HK-2 (cell line): ENCODE measurements at regions not wholly inside any gene's neighbourhood (a gene's known extent, or its start where the extent isn't known, plus 50 kb on each side); places are given as distances from the start of the nearest gene placed in this dataset.
"Not testable (repeated sequence)": the region's sequence is repeated elsewhere in the genome, so short reads cannot be mapped to it uniquely, and the experiment has no call there.

Experiments
- DNase-seq: peaks from one replicate; pipeline ENCODE4 v3.0.0-alpha.2; 2018; ENCODE audit not compliant: unreplicated experiment

DNA sequence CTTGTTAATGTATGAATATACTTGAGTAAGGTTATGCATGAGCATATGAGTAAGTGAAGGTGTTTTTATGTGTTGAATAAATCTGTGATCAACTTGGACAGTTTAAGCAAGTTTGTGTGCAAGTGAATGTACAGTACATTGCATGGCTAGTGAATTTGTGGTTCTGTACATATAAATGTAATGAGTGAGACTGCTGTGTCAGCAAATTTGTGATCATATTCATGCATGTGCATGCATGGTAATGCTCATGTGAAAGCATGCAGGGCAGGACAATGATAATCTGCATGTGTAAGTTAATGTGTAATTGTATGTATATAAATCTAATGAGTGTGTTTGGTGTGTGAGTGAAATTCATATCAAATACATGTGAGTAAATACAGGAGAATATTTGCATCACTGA is 188.5 kb downstream of the PWWP3B start:
- DNase-seq, result no peak

- no peak for DNase-seq
Observed at GRCh38 chrX:106363214-106363613, 195.1 kb downstream of the PWWP3B start.

DNA sequence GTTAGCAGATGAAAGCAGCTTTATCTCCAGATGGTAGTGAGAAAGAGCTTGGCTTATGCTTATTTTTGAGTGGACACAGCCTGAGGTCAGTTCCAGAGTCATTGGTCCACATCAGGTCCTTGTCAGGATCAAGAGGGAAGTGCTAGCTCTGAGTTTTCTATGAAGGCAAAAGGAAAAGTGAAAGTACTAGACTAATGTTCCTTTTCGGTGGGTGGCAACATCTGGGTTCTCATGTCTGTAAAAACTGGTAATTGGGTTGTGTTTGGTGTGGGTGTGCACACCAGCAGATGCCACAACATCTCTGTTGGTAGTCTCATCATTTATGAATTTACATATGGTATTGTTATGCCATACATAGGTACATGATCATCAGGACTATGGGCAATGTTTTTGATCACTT is 210.5 kb downstream of the PWWP3B start:
- DNase-seq, result no peak

DNA sequence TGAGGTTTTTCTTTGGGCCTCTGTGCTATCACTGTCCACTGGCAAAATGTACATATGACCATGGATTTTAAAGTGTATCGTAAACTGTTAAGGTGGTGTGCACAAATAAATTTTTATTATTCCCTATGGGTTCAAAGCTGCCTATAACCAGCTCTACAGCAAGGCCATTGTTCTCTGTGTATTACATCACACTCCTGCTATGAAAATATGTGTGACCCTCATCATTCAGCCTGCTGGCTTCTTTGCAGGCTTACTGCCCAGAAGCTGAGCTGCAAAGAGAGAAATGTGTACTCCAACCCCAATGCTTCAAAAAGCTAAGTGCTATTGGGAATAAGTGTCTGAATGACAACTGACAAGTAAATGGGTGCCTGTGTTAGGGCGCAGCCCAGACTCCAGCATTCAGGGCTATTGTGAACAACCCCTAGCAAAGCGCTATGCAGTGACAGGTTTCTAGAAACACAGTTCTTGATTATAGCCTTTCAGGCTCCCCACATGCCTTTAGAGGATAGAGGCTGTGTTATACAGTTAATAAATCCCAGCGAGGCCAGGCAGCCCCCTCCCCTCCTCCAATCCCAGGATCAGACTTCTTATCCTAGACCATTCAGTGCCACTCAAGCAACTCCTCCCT is 220.4 kb upstream of the RADX start:
- DNase-seq, result no peak

GRCh38 chrX:106392346-106392745 is 219.4 kb upstream of the RADX start:
- DNase-seq, result no peak

GRCh38 chrX:106397788-106398538 is 213.8 kb upstream of the RADX start:
- DNase-seq, result no peak

- no peak for DNase-seq
Observed at GRCh38 chrX:106401965-106402559, 209.7 kb upstream of the RADX start.

DNA sequence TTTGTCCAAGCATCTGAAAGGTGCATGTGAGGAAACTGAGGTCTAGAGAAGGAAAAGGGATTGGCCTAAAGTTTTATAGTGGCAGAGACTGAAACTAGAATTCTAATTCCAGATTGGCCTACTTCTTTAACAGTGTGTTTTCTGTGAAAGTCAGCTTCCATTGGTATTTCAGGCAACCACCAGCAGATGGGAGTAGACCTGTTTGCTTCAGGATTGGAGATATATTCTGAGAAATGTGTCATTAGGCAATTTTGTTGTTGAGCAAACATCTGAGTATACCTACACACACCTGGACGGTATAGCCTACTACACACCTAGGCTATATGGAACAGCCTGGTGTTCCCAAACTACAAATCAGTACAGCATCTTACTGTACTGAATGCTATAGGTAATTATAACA is 207.3 kb upstream of the RADX start:
- no peak for DNase-seq

GRCh38 chrX:106415276-106415895 is 196.4 kb upstream of the RADX start:
- DNase-seq, result no peak

DNA sequence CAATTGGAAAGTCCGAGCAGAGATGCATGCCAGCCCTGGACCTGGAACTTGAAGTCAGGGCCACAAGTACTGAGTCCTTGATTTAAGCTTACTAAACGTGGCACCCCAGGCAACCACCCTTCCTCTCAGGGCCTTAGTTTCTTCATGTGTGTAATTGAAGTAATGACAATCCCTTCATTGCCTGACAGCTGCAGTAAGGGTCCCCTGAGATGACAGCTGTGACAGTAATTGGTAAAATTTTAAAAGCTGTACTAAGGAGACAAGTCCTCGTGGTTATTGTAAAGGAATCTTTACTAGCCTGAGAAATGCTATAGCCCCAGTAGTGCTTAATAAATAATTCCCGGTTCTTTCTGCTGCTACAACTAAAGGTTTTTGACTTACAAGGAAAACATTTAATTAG is 175.1 kb upstream of the RADX start:
- no peak for DNase-seq

DNA sequence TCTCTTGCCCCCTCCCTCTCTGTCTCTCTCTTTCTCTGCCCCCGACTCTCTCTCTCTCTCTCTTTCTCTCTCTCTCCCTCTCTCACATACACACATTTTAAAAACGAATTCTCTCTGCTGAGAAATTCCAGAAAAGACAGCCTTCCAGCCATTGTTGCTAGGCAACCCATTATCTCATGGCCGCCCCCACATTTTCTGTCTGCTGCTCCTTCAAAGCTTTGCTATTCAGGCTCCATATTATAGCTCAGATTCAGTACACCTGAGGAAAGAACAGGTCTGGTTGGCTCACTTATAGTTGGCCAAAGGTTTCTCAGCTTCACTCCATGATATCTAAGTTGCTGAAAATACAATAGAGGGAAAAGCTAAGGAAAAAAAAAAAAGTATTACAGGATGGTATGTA is 174.4 kb upstream of the RADX start:
- no peak for DNase-seq

DNA sequence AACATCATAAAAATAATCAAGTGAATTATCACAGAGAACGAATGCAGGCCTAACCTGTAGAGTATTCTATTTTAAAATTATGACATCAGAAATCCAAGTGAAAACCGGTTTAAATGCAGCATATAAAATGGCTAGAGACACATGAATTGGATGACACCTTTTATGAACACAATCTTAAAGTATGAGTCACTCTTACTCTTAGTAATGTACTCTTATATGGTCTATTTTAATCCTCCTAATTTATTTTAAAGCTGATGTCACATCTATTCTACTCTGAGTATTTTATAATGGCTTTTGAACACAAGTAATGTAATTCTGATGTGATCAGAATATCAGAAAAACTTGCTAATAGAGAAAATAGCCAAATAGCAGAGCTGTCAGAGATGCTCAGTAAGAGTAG is 161.4 kb upstream of the RADX start:
- DNase-seq, result no peak

DNA sequence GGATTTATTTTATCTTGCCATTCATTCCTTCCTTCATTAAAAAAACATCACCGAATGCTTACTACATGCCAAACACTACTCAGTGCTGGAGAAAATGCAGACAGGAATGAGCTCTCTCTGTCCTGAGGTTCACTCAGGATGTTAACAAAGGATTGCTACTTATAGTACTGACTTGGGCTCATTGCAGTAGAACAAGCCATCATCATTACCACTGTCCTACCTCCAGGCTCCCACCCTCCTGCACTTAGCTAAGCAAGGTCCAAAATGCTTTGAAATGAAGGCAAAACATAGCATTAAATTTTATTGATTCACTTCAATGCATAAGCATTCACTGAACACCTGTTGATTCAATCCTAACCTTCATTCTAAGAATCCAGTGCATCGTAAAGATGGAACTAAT is 159.8 kb upstream of the RADX start:
- DNase-seq, result no peak

- no peak for DNase-seq
Observed at GRCh38 chrX:106454991-106455390, 156.8 kb upstream of the RADX start.

DNA sequence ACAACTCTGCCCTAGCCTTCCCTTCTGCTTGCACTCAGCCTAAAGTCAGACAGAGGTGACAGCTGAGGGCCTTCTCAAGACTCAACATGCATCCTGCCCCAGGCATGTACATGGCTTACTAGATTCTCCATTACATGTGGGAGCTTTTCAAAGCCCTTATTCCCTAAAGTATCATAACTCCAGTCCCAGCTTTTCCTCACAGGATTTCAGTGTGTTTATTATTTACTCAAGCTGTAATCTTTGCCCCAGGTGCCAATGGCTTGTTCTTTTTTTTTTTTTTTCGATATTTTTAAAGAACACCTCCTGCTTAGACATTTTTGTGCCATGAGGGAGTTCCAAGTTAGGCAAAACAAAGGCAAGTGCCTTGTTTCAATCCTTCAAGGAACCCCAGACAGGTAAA is 154.0 kb upstream of the RADX start:
- DNase-seq, result no peak

- no peak for DNase-seq
Observed at GRCh38 chrX:106467422-106467821, 144.4 kb upstream of the RADX start.

DNA sequence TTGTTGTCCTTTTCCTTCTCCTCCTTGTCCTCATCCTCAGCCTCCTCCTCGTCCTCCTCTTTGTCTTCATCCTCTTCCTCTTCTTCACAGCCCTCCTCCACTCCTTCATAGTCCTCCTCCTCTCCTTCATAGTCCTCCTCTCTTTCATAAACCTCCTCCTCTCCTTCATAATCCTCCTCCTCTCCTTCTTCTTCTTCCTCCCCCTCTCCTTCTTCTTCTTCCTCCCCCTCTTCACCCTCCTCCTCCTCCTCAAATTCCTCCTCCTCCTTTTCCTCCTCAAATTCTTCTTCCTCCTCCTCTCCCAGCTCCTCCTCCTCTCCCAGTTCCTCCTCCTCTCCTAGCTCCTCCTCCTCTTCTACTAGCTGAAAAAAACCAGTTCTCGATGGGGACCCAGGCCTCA is 143.8 kb upstream of the RADX start:
- DNase-seq, result no peak

GRCh38 chrX:106468433-106468832 is 143.3 kb upstream of the RADX start:
- no peak for DNase-seq

GRCh38 chrX:106479920-106480319 is 131.9 kb upstream of the RADX start:
- no peak for DNase-seq

DNA sequence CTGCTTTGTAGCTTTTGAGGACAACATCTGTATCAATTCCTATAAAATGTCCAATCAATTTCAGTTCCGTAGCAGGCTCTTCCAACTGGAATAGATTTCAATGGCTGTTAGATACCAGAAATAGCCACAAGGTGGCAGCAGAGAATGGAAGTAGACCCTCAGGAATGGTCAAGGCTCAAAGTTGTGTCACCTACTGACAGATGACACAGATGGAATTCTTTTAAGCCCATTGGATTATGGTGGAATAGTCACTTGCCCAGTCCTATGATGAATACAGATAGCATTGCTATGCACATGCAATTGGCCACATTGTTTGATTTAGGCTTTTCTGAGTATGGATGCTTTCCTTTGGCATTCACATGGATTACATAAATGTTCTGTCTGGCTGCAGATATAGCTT is 130.4 kb upstream of the RADX start:
- peak; percentile 26 for DNase-seq

DNA sequence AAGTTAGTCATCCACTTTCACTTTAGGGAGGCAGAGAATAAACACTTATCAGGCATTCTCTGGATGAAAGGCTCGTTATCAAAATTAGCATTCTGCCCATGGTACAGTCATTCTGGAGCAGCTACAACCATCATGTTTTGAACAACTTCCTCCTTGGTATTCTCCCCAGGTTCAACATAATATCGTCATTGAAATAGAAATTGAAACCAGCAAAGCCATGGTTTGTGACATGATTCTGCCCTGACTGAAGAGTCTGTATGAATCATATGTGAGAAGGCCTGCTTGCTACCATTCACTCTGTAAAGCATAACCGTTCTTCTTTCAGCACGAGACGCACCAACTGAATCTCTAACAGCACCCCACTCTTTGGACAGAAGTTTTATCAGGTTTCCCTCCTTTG is 127.5 kb upstream of the RADX start:
- DNase-seq, result no peak

DNA sequence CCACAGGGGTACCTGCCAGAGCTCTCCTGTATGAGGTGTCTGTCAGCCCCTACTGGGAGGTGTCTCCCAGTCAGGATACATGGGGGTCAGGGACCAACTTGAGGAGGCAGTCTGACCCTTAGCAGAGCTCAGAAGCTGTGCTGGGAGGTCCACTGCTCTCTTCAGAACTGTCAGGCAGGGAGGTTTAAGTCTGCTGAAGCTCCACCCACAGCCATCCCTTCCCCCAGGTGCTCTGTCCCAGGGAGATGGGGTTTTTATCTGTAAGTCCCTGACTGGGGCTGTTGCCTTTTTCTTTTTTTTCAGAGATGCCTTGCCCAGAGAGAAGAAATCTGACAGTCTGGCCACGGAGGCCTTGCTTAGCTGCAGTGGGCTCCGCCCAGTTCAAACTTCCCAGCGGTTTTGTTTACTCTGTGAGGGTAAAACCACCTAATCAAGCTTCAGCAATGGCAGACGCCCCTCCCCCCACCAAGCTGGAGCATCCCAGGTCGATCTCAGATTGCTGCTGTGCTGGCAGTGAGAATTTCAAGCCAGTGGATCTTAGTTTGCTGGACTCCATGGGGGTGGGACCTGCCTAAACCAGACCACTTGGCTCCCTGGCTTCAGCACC is 118.5 kb upstream of the RADX start:
- DNase-seq, result not testable (repeated sequence)

DNA sequence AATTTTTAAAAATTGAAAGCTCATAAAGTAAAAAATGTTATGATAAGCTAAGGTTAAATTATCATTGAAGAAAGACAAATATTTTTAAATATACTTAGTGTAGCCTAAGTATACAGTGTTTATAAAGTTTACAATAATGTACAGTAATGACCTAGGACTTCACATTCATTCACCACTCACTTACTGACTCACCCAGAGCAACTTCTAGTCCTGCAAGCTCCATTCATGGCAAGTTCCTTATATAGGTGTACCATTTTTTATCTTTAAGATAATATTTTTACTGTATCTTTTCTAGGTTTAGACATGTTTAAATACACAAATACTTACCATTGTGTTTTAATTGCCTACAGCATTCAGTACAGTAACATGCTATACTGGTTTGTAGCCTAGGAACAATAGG is 112.3 kb upstream of the RADX start:
- no peak for DNase-seq
